Spleen (tissue), 7 donors: ENCODE measurements at regions not wholly inside any gene's neighbourhood (a gene's known extent, or its start where the extent isn't known, plus 50 kb on each side); places are given as distances from the start of the nearest gene placed in this dataset.

Experiments used
- CTCF ChIP-seq, 11 experiments: fragments of 200-600 bp in 7 of 11; fragments of 450-650 bp in 4 of 11; sonication (generic) in 4 of 11; IDR thresholded peaks in 8 of 11; conservative IDR thresholded peaks in 3 of 11; 1 replicate in 7 of 11; 2 replicates in 4 of 11; pipeline versions ENCODE4 v1.4.0 to v1.8.0; 2016 to 2021; ENCODE audit warnings: antibody characterized with exemption in 11 of 11, inconsistent platforms in 4 of 11, mild to moderate bottlenecking in 1 of 11
- POLR2A ChIP-seq, 3 donors: fragments of 450-650 bp; IDR thresholded peaks; one replicate each; pipeline ENCODE4 v1.5.1; 2017; ENCODE audit warnings: antibody characterized with exemption in 3 of 3, mild to moderate bottlenecking in 1 of 3
- POLR2AphosphoS5 ChIP-seq, 3 donors: sonication (generic); formaldehyde crosslinking; IDR thresholded peaks; one replicate each; pipeline ENCODE4 v1.5.1; 2017; ENCODE audit warnings: antibody characterized with exemption in 3 of 3
- donor health status: DM: no; HTN: no; CAD: no; lungs with moderate emphysema.
- donor health status: DM: no; HTN: no; CAD: no.
- donor health status: DM: no; HTN: no; CAD: no.

GRCh38 chr6:144397141-144397540 is 112.0 kb downstream of the UTRN start:
- TF ChIP-seq POLR2A (IDR thresholded peaks at IDR 0.05), result no peak
- no peak for TF ChIP-seq CTCF (IDR thresholded peaks at IDR 0.05 in 8 of 11, conservative IDR thresholded peaks at IDR 0.05 in 3 of 11)
- no peak for TF ChIP-seq POLR2AphosphoS5 (IDR thresholded peaks at IDR 0.05)
